ENCODE measurements at regions not wholly inside any gene's neighbourhood (a gene's known extent, or its start where the extent isn't known, plus 50 kb on each side); places are given as distances from the start of the nearest gene placed in this dataset.
"Not testable (repeated sequence)": the region's sequence is repeated elsewhere in the genome, so short reads cannot be mapped to it uniquely, and the experiment has no call there.

DNA sequence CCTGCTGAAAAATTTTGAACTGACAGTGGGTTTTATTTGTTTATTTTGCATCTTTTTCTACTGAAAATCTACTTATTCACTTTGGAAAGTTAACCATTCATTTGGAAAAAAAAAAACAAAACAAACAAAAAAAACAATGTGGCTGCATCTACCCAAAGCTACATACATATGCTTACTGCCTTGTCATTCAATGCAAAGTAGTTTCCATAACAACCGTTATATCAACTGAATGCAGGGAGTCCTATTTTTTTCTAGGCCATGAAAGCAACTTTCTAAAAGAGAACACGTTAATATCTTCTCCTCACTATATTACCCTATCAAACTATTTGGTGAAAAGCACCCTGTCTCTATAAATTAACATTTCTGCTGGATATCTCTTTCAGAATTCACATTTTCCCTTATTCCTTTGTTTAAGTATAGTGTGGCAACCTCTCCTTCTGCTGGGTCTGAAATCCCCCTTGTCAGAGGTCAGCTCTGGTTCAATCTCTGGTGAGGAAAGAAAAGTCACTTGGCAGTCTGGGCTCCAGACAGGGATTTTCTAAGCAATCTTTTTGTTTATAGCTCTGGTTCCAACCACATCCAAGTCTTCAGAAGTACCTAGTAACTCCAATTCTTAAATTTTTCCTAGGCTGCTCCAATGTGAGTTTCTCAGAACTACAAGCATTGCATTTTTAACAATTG is 528.4 kb upstream of the TOM1L1 start:
- DNase-seq, result no peak
- peaks cover 14% of the 10 kb centered on the region for H3K4me1 Mint-ChIP-seq
- Histone ChIP-seq H3K9me3 (ENCODE audit: control insufficient read depth, low read length) (peaks cover 19% of the 10 kb centered on the region), H3K27me3 (ENCODE audit: control insufficient read depth, insufficient read depth, low read length, poor library complexity, severe bottlenecking) (no peaks in the 10 kb centered on the region), H3K4me3 (ENCODE audit: low read length) (no peak overlapping the region), H3K9ac (ENCODE audit: extremely low read depth, low read length, poor library complexity, severe bottlenecking) (no peak overlapping the region), H3K4me1 (ENCODE audit: control insufficient read depth, insufficient read depth, low read length) (peaks cover 3% of the 10 kb centered on the region), H3K27ac (ENCODE audit: low read depth, low read length) (peak overlapping the region; percentile 87), H3K36me3 (ENCODE audit: control insufficient read depth, insufficient read depth, low read length) (no peaks in the 10 kb centered on the region)
- WGBS, 2 experiments (ENCODE audit: insufficient coverage in 1 of 2, insufficient read length in 1 of 2), result 37 to 44% methylated on average over 1 to 2 of the region's 2 CpGs
- H3K27ac Mint-ChIP-seq, result peak overlapping the region; percentile 2
- H3K9me3 Mint-ChIP-seq, result peaks cover 15% of the 10 kb centered on the region
- peaks cover 8% of the 10 kb centered on the region for H3K36me3 Mint-ChIP-seq (ENCODE audit: low read depth)
- no peaks in the 10 kb centered on the region for H3K27me3 Mint-ChIP-seq (ENCODE audit: insufficient read depth)
- TF ChIP-seq, protein P1, sequence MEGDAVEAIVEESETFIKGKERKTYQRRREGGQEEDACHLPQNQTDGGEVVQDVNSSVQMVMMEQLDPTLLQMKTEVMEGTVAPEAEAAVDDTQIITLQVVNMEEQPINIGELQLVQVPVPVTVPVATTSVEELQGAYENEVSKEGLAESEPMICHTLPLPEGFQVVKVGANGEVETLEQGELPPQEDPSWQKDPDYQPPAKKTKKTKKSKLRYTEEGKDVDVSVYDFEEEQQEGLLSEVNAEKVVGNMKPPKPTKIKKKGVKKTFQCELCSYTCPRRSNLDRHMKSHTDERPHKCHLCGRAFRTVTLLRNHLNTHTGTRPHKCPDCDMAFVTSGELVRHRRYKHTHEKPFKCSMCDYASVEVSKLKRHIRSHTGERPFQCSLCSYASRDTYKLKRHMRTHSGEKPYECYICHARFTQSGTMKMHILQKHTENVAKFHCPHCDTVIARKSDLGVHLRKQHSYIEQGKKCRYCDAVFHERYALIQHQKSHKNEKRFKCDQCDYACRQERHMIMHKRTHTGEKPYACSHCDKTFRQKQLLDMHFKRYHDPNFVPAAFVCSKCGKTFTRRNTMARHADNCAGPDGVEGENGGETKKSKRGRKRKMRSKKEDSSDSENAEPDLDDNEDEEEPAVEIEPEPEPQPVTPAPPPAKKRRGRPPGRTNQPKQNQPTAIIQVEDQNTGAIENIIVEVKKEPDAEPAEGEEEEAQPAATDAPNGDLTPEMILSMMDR (conservative IDR thresholded peaks at IDR 0.05), result no peak
- H3K4me3 Mint-ChIP-seq, result no peak overlapping the region

DNA sequence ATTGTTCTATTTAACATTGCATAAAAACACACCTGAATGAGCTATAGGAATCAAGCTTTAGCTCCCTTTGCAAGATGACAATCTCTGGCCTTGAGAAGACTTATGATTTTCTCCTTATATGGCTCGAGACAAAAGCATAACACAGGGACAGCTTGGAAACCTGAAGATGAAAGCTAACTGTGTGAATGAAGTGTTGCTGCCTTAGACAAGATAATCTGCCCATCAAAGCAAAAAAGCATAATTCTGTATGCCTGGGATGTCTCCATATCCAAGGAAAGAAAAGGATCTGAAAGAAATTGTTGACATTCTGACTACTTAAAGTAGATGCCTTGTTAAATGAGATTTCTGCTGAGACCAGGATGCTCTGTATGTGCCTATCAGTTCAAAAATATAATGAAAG is 526.7 kb upstream of the TOM1L1 start:
- Histone ChIP-seq H3K27me3 (ENCODE audit: control insufficient read depth, insufficient read depth, low read length, poor library complexity, severe bottlenecking) (no peaks in the 10 kb centered on the region), H3K36me3 (ENCODE audit: control insufficient read depth, insufficient read depth, low read length) (no peaks in the 10 kb centered on the region), H3K27ac (ENCODE audit: low read depth, low read length) (no peak overlapping the region), H3K9ac (ENCODE audit: extremely low read depth, low read length, poor library complexity, severe bottlenecking) (no peak overlapping the region), H3K9me3 (ENCODE audit: control insufficient read depth, low read length) (peaks cover 18% of the 10 kb centered on the region), H3K4me1 (ENCODE audit: control insufficient read depth, insufficient read depth, low read length) (peaks cover 3% of the 10 kb centered on the region), H3K4me3 (ENCODE audit: low read length) (no peak overlapping the region)
- peaks cover 13% of the 10 kb centered on the region for H3K9me3 Mint-ChIP-seq
- TF ChIP-seq, protein P1 (conservative IDR thresholded peaks at IDR 0.05), result no peak
- no peak overlapping the region for H3K4me3 Mint-ChIP-seq
- H3K36me3 Mint-ChIP-seq (ENCODE audit: low read depth), result peaks cover 8% of the 10 kb centered on the region
- H3K4me1 Mint-ChIP-seq, result peaks cover 14% of the 10 kb centered on the region
- DNase-seq, result no peak
- no peaks in the 10 kb centered on the region for H3K27me3 Mint-ChIP-seq (ENCODE audit: insufficient read depth)
- H3K27ac Mint-ChIP-seq, result no peak overlapping the region
- 86 to 91% methylated on average over 1 of the region's 1 CpG for WGBS, 2 experiments (ENCODE audit: insufficient coverage in 1 of 2, insufficient read length in 1 of 2)

DNA sequence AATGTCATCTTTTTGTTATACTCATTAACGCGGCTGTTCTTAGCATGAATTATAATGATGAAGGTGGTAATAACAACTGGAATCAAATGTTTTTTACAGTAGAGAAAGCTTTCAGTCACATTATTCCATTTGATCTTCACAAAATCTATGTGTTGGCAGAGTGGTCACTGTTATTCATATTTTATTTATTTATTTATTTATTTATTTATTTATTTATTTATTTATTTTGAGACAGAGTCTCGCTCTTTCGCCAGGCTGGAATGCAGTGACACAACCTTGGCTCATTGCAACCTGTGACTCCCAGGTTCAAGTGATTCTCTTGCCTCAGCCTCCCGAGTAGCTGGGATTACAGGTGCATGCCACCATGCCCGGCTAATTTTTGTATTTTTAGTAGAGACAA is 524.2 kb upstream of the TOM1L1 start:
- H3K4me1 Mint-ChIP-seq; H3K4me1 ChIP-seq (ENCODE audit: control insufficient read depth, insufficient read depth, low read length); H3K36me3 ChIP-seq (ENCODE audit: control insufficient read depth, insufficient read depth, low read length); DNase-seq; H3K9me3 ChIP-seq (ENCODE audit: control insufficient read depth, low read length); H3K27me3 ChIP-seq (ENCODE audit: control insufficient read depth, insufficient read depth, low read length, poor library complexity, severe bottlenecking); H3K9ac ChIP-seq (ENCODE audit: extremely low read depth, low read length, poor library complexity, severe bottlenecking); H3K27me3 Mint-ChIP-seq (ENCODE audit: insufficient read depth); H3K4me3 ChIP-seq (ENCODE audit: low read length); H3K27ac Mint-ChIP-seq; H3K36me3 Mint-ChIP-seq (ENCODE audit: low read depth); H3K4me3 Mint-ChIP-seq; H3K9me3 Mint-ChIP-seq; H3K27ac ChIP-seq (ENCODE audit: low read depth, low read length): not testable (repeated sequence)
- WGBS, 2 experiments (ENCODE audit: insufficient coverage in 1 of 2, insufficient read length in 1 of 2), result 99% methylated on average over 6 of the region's 6 CpGs; no CpG with 5 or more reads in 1 of the 2 experiments

DNA sequence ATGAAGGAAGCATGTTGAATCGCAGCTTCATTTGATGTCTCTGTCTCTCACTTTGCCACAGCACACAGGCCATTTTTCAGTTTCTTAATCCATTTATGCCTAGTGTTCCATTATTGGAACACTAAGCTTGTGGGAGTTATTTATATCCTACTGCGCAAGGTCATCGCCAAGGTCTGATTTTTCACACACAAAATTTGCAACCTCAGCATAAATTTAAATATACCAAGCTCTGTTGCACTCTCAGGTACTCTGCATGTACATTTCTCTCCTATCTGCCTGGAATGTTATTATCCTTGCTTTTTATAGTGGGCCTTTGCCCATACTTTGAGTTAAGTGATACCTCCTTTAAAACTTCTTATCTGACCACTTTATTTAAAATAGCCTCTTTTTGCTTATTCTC is 519.2 kb upstream of the TOM1L1 start:
- no peaks in the 10 kb centered on the region for H3K27me3 Mint-ChIP-seq (ENCODE audit: insufficient read depth)
- Histone ChIP-seq H3K36me3 (ENCODE audit: control insufficient read depth, insufficient read depth, low read length) (no peaks in the 10 kb centered on the region), H3K27me3 (ENCODE audit: control insufficient read depth, insufficient read depth, low read length, poor library complexity, severe bottlenecking) (no peaks in the 10 kb centered on the region), H3K27ac (ENCODE audit: low read depth, low read length) (no peak overlapping the region), H3K4me3 (ENCODE audit: low read length) (no peak overlapping the region), H3K4me1 (ENCODE audit: control insufficient read depth, insufficient read depth, low read length) (no peaks in the 10 kb centered on the region), H3K9ac (ENCODE audit: extremely low read depth, low read length, poor library complexity, severe bottlenecking) (no peak overlapping the region), H3K9me3 (ENCODE audit: control insufficient read depth, low read length) (no peaks in the 10 kb centered on the region)
- no peak overlapping the region for H3K4me3 Mint-ChIP-seq
- whole genome bisulfite sequencing, 2 experiments (ENCODE audit: insufficient coverage in 1 of 2, insufficient read length in 1 of 2), result 87 to 100% methylated on average over 1 to 3 of the region's 3 CpGs
- no peak overlapping the region for H3K27ac Mint-ChIP-seq
- DNase-seq, result no peak
- TF ChIP-seq, protein P1 (conservative IDR thresholded peaks at IDR 0.05), result no peak
- H3K4me1 Mint-ChIP-seq, result no peaks in the 10 kb centered on the region
- no peaks in the 10 kb centered on the region for H3K36me3 Mint-ChIP-seq (ENCODE audit: low read depth)
- peaks cover 3% of the 10 kb centered on the region for H3K9me3 Mint-ChIP-seq

Measured in endodermal cell (in vitro differentiated cells).